Peyer's patch (tissue), 4 donors: ENCODE measurements at regions not wholly inside any gene's neighbourhood (a gene's known extent, or its start where the extent isn't known, plus 50 kb on each side); places are given as distances from the start of the nearest gene placed in this dataset.
A peak's percentile ranks its signal among the peaks of the same experiment; 100 is the strongest.

Source experiments
- DNase-seq, 3 donors: peaks; one replicate each; pipeline ENCODE4 v3.0.0-alpha.2; 2017 to 2019
- H3K27ac ChIP-seq, 4 donors: fragments of 200-600 bp; sonication (generic); one replicate each; pipeline ENCODE4 v1.5.1; 2016 to 2019
- H3K27me3 ChIP-seq, 2 donors: fragments of 200-600 bp; sonication (generic); one replicate each; pipeline ENCODE4 v1.5.1; 2019
- H3K36me3 ChIP-seq, 3 donors: fragments of 200-600 bp; sonication (generic); one replicate each; pipeline ENCODE4 v1.5.1; 2016 to 2019
- H3K4me1 ChIP-seq, 4 donors: fragments of 200-600 bp; sonication (generic); one replicate each; pipeline ENCODE4 v1.5.1; 2016 to 2019
- H3K4me3 ChIP-seq, 4 donors: fragments of 200-600 bp; sonication (generic); 1 replicate in 3 of 4; 2 replicates in 1 of 4; pipeline ENCODE4 v1.5.1; 2016 to 2019; ENCODE audit warnings: mild to moderate bottlenecking in 1 of 4
- H3K9me3 ChIP-seq, 4 donors: fragments of 200-600 bp; sonication (generic); one replicate each; pipeline ENCODE4 v1.5.1; 2016 to 2019; ENCODE audit warnings: mild to moderate bottlenecking in 1 of 4
- CTCF ChIP-seq, 6 experiments: fragments of 450-650 bp in 4 of 6; fragments of 200-600 bp in 2 of 6; sonication (generic) in 1 of 6; IDR thresholded peaks; one replicate each; pipeline ENCODE4 v1.5.1; 2017 to 2019; ENCODE audit warnings: antibody characterized with exemption in 6 of 6, mild to moderate bottlenecking in 3 of 6, moderate library complexity in 1 of 6
- POLR2A ChIP-seq, 2 donors: fragments of 450-650 bp; IDR thresholded peaks; one replicate each; pipeline ENCODE4 v1.5.1; 2017; ENCODE audit warnings: antibody characterized with exemption in 2 of 2, mild to moderate bottlenecking in 2 of 2, moderate library complexity in 2 of 2

DNA sequence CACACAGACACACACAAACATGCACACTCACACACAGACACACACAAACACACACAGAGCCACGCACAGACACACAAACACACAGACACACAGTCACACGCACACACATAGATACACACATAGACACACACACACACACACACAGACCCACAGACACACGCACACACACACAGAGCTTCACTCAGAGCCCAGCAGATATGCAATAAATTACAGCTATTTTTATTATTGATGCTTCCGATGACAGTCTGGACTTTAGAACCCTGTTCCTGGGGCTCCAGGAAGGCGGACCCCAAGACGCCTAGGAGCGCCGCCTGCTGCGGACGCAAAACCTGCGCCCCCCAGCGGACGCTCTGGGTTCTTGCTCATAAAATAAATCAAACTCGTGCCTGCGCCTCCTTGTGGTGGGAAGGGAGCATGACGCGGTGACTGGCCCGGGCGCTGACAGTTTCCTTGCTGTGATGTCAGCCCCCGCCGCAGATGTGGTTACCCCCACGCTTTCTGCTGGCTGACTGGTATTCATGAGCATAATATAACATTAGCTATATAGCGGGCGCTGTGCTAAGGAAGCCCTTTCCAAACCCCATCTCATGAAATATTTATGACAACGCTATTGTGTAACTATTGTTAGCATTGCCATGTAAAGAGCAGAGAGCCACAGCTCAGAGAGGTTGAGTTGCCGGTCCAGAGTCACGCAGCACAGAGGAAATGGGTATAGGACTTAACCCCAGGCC, 64.4 kb upstream of the TM9SF2 start:
- H3K9me3 ChIP-seq = no peaks in the 10 kb centered on the region
- peak; percentile 92 to 96 (median 92) for DNase-seq
- peak overlapping the region in 2 of 4 donors; percentile 35 to 64 for H3K27ac ChIP-seq
- TF ChIP-seq POLR2A (IDR thresholded peaks at IDR 0.05) = no peak
- TF ChIP-seq CTCF (IDR thresholded peaks at IDR 0.05) = peak; percentile 100
- no peaks in the 10 kb centered on the region for H3K36me3 ChIP-seq
- H3K4me1 ChIP-seq = peaks cover 0 to 21% (median 14%) of the 10 kb centered on the region in 4 donors
- peak overlapping the region in 1 of 4 donors; percentile 23 for H3K4me3 ChIP-seq
- H3K27me3 ChIP-seq = no peaks in the 10 kb centered on the region

DNA sequence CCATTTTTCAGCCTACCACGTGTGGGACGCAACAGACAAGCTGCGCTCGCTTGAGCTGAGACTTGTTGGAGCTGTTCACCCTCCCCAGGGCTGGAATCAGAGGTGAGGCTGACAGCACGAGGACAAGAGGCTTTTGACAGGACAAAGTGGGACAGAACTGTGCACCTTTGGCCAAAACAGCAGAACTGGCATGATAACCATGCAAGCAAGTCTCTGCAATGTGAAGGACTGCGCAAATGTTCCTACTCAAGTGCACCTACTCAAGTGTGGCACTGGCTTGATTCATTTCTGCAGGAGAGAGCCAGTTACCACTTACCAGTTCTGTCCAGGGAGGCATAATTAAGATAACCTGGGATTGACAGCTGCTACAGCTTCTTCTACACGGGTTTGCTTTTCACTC, 62.2 kb upstream of the TM9SF2 start:
- TF ChIP-seq CTCF (IDR thresholded peaks at IDR 0.05) (no peak), POLR2A (IDR thresholded peaks at IDR 0.05) (no peak)
- H3K36me3 ChIP-seq = no peaks in the 10 kb centered on the region
- H3K27ac ChIP-seq = no peak overlapping the region
- no peak overlapping the region for H3K4me3 ChIP-seq
- no peaks in the 10 kb centered on the region for H3K9me3 ChIP-seq
- H3K27me3 ChIP-seq = no peaks in the 10 kb centered on the region
- no peak for DNase-seq
- H3K4me1 ChIP-seq = peaks cover 0 to 5% (median under 1%) of the 10 kb centered on the region in 4 donors

DNA sequence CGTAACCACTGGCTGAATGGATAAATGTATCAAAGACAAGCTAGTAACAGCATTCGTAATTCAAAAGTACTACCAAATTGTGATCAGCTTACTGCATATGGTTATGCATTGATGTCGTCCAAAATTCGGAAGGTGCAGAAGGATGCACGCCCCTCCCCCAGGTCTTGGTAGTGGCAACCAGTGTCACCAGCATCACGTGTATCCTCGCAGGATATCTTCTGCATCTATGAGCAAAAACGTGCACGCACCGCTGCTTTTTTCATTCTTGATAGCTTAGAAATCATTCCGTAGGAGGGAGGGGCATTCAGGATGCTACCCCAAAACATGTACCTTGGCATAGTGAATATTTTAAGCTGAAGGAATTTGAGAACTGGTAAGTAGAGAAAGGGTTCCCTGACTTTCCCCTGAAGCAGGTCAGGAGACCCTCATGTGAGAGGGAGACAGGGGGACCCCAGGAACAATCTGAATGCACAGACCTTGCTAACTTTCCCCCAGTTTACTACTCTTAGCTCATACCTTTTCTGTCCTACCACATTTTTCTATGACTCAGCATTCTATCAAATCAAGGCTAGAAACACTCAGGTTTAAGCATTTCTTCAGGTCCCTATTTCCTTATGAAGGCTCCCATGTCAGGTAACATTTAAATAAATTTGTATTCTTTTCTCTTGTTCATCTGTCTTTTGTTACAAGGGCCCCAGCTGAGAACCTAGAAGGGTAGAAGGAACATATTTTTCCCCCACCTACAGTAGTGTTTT, 61.2 kb upstream of the TM9SF2 start:
- H3K4me1 ChIP-seq = no peaks in the 10 kb centered on the region
- no peak for DNase-seq
- H3K36me3 ChIP-seq = no peaks in the 10 kb centered on the region
- H3K9me3 ChIP-seq = no peaks in the 10 kb centered on the region
- no peak for TF ChIP-seq POLR2A (IDR thresholded peaks at IDR 0.05)
- TF ChIP-seq CTCF (IDR thresholded peaks at IDR 0.05) = no peak
- no peaks in the 10 kb centered on the region for H3K27me3 ChIP-seq
- no peak overlapping the region for H3K4me3 ChIP-seq
- H3K27ac ChIP-seq = no peak overlapping the region

DNA sequence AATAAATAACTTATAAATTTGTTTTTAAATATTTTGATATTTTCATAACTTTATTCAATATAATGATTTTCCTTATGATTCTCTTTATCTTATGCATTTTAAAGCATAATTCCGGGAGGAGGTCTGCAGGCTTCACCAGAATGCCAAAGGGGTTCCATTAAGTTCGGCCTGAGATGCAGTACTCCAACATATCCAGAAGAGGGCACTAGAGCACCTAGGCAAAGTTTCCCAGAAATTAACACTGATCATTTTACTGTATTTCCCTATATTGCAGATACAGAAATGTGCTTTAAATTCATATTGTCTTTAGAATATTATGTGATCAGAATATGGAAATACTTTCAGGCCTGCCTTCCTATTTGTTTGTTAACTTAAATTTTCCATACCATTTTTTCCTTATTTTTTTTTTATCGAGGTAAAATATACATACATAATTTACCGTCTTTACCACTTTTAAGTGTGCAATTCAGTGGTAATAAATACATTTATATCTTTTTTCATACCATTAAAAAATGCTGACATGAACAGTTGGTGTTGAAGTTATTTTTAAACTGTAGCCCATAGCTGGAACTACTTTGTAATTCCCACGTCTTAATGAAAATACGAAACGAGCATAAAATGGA, 58.9 kb upstream of the TM9SF2 start:
- Histone ChIP-seq H3K9me3 (no peaks in the 10 kb centered on the region), H3K36me3 (no peaks in the 10 kb centered on the region), H3K27me3 (no peaks in the 10 kb centered on the region), H3K4me3 (no peak overlapping the region), H3K27ac (no peak overlapping the region), H3K4me1 (no peaks in the 10 kb centered on the region)
- DNase-seq = peak in 2 of 3 donors; percentile 44 to 84
- no peak for TF ChIP-seq POLR2A (IDR thresholded peaks at IDR 0.05)
- peak; percentile 90 to 96 (median 95) for TF ChIP-seq CTCF (IDR thresholded peaks at IDR 0.05)

DNA sequence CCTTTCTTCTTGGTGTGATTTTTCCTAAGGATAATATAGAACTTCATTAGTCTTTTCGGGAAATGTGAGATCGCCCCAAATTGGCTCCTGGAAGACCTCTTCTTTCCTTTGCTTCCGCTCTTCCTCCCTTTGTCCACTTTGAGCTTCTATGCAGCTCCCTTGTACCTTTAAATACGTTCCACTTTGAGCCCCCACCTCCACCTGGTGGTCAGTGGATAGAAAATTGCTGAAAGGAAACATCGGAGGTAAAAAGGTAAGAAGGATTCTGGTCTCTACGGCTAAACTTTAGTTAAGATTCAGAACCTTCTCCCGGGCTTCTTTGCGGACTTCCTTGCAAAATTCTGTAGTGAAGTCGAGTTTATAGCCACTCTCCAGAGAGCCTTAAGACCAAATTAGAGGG, 55.0 kb upstream of the TM9SF2 start:
- Histone ChIP-seq H3K4me1 (no peaks in the 10 kb centered on the region), H3K36me3 (no peaks in the 10 kb centered on the region), H3K27ac (no peak overlapping the region), H3K27me3 (no peaks in the 10 kb centered on the region), H3K9me3 (no peaks in the 10 kb centered on the region), H3K4me3 (no peak overlapping the region)
- TF ChIP-seq POLR2A (IDR thresholded peaks at IDR 0.05) (no peak), CTCF (IDR thresholded peaks at IDR 0.05) (no peak)
- DNase-seq = no peak
